Tibial artery (tissue), 4 donors: ENCODE measurements at regions not wholly inside any gene's neighbourhood (a gene's known extent, or its start where the extent isn't known, plus 50 kb on each side); places are given as distances from the start of the nearest gene placed in this dataset.

Experiments used
- DNase-seq, 2 donors: peaks; one replicate each; pipeline ENCODE4 v3.0.0-alpha.2; 2019
- H3K27ac ChIP-seq, 2 donors: fragments of 200-600 bp; sonication (generic) in 1 of 2; 1 replicate in 1 of 2; 2 replicates in 1 of 2; pipeline ENCODE4 v1.5.1; 2018 to 2019; ENCODE audit warnings: mild to moderate bottlenecking in 1 of 2
- H3K27me3 ChIP-seq, 2 donors: fragments of 200-600 bp; sonication (generic) in 1 of 2; one replicate each; pipeline versions ENCODE4 v1.5.1 to v1.6.0; 2016 to 2019
- H3K36me3 ChIP-seq, 3 donors: fragments of 200-600 bp; sonication (generic) in 2 of 3; one replicate each; pipeline ENCODE4 v1.5.1; 2016 to 2019; ENCODE audit warnings: mild to moderate bottlenecking in 2 of 3
- H3K4me1 ChIP-seq, 4 donors: fragments of 200-600 bp; sonication (generic) in 2 of 4; 1 replicate in 3 of 4; 2 replicates in 1 of 4; pipeline ENCODE4 v1.5.1; 2016 to 2019
- H3K4me3 ChIP-seq, 2 donors: fragments of 200-600 bp; sonication (generic) in 1 of 2; 1 replicate in 1 of 2; 2 replicates in 1 of 2; pipeline ENCODE4 v1.5.1; 2018 to 2019; ENCODE audit warnings: mild to moderate bottlenecking in 2 of 2
- H3K9me3 ChIP-seq, 3 donors: fragments of 200-600 bp; sonication (generic) in 1 of 3; one replicate each; pipeline ENCODE4 v1.5.1; 2016 to 2019
- CTCF ChIP-seq, 2 experiments: fragments of 200-600 bp in 1 of 2; fragments of 450-650 bp in 1 of 2; IDR thresholded peaks; one replicate each; pipeline ENCODE4 v1.5.1; 2017 to 2019; ENCODE audit warnings: antibody characterized with exemption in 2 of 2, mild to moderate bottlenecking in 1 of 2, moderate library complexity in 1 of 2
- intact Hi-C: fragments of 100-400 bp; cut with DNase I; formaldehyde crosslinking; loops from one replicate; pipeline ENCODE4 v1.15.0; 2023; ENCODE audit warnings: low total_unique reads

DNA sequence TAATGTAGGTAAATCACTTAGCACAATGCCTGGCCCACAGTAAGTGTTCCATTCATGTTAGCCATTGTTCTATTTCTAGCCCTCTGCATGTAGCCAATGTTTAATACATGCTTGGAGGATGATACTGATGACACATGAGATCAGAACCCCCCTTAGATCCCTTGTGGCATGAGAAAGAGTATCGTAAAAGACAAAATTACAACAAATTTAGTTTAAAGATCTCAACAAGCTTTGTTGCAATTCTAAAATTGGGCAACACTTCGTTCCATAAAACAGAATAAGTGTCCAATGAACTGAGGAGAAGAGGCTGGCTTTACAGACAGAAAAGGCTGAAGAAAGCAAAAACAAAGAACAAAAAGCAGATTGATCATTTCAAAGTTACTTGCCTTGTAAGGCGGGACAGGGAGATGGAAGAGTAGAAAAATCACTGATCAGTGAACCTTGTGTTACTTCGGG is 148.7 kb upstream of the SLC1A4 start:
- DNase-seq: no peak
- H3K27ac ChIP-seq: peak overlapping the region in 1 of 2 donors; percentile 35
- H3K4me1 ChIP-seq: peaks cover 0 to 30% (median 10%) of the 10 kb centered on the region in 4 donors
- H3K4me3 ChIP-seq: no peak overlapping the region
- H3K9me3 ChIP-seq: no peaks in the 10 kb centered on the region
- intact Hi-C loops: no loop called here
- no peaks in the 10 kb centered on the region for H3K27me3 ChIP-seq
- TF ChIP-seq CTCF (IDR thresholded peaks at IDR 0.05): no peak
- no peaks in the 10 kb centered on the region for H3K36me3 ChIP-seq

- Histone ChIP-seq H3K27ac (no peak overlapping the region), H3K36me3 (no peaks in the 10 kb centered on the region), H3K4me3 (no peak overlapping the region), H3K27me3 (no peaks in the 10 kb centered on the region), H3K9me3 (no peaks in the 10 kb centered on the region), H3K4me1 (peaks cover 0 to 30% (median 10%) of the 10 kb centered on the region in 4 donors)
- intact Hi-C loops: no loop called here
- TF ChIP-seq CTCF (IDR thresholded peaks at IDR 0.05): no peak
- no peak for DNase-seq
Measured at GRCh38 chr2:64841461-64841860, 147.7 kb upstream of the SLC1A4 start.

- intact Hi-C loops: no loop called here
Measured at GRCh38 chr2:64842030-64842429, 147.2 kb upstream of the SLC1A4 start.

GRCh38 chr2:64844087-64844486 is 145.1 kb upstream of the SLC1A4 start:
- intact Hi-C loops: no loop called here
- no peak for TF ChIP-seq CTCF (IDR thresholded peaks at IDR 0.05)

More at GRCh38 chr2:64842030-64842429, 147.2 kb upstream of the SLC1A4 start:
- H3K4me3 ChIP-seq: no peak overlapping the region
- DNase-seq: no peak
- H3K9me3 ChIP-seq: no peaks in the 10 kb centered on the region
- H3K36me3 ChIP-seq: no peaks in the 10 kb centered on the region
- TF ChIP-seq CTCF (IDR thresholded peaks at IDR 0.05): no peak
- H3K4me1 ChIP-seq: peaks cover 0 to 30% (median 10%) of the 10 kb centered on the region in 4 donors
- H3K27ac ChIP-seq: no peak overlapping the region
- H3K27me3 ChIP-seq: no peaks in the 10 kb centered on the region

GRCh38 chr2:64845273-64845905 is 143.8 kb upstream of the SLC1A4 start:
- Histone ChIP-seq H3K27me3 (no peaks in the 10 kb centered on the region), H3K36me3 (no peaks in the 10 kb centered on the region), H3K9me3 (no peaks in the 10 kb centered on the region), H3K4me1 (peaks cover 0 to 9% (median 0%) of the 10 kb centered on the region in 4 donors), H3K4me3 (no peak overlapping the region), H3K27ac (no peak overlapping the region)
- intact Hi-C loops: no loop called here
- no peak for TF ChIP-seq CTCF (IDR thresholded peaks at IDR 0.05)
- DNase-seq: peak in 1 of 2 donors; percentile 2

More at GRCh38 chr2:64844087-64844486, 145.1 kb upstream of the SLC1A4 start:
- DNase-seq: no peak
- H3K9me3 ChIP-seq: no peaks in the 10 kb centered on the region
- H3K27ac ChIP-seq: no peak overlapping the region
- no peaks in the 10 kb centered on the region for H3K36me3 ChIP-seq
- no peaks in the 10 kb centered on the region for H3K27me3 ChIP-seq
- no peak overlapping the region for H3K4me3 ChIP-seq
- H3K4me1 ChIP-seq: peaks cover 0 to 17% (median 0%) of the 10 kb centered on the region in 4 donors
